Fibroblast of peridontal ligament (primary cell): ENCODE measurements at regions not wholly inside any gene's neighbourhood (a gene's known extent, or its start where the extent isn't known, plus 50 kb on each side); places are given as distances from the start of the nearest gene placed in this dataset.
"Not testable (repeated sequence)": the region's sequence is repeated elsewhere in the genome, so short reads cannot be mapped to it uniquely, and the experiment has no call there.

ENCODE experiments used
- DNase-seq: peaks from one replicate; pipeline ENCODE4 v3.0.0-alpha.2; 2010; ENCODE audit errors: extremely low read depth

GRCh38 chr11:37511425-37511933 is 913.4 kb upstream of the RAG2 start:
- DNase-seq = peak; percentile 58

- no peak for DNase-seq
Observed at GRCh38 chr11:37509506-37509905, 911.5 kb upstream of the RAG2 start.

- DNase-seq = peak; percentile 45
Observed at GRCh38 chr11:37506531-37506930, 908.5 kb upstream of the RAG2 start.

- no peak for DNase-seq
Observed at GRCh38 chr11:37505406-37505805, 907.4 kb upstream of the RAG2 start.

GRCh38 chr11:37504921-37505320 is 906.9 kb upstream of the RAG2 start:
- peak; percentile 78 for DNase-seq

GRCh38 chr11:37504060-37504611 is 906.1 kb upstream of the RAG2 start:
- peak; percentile 72 for DNase-seq

- DNase-seq = no peak
Observed at GRCh38 chr11:37503411-37504059, 905.5 kb upstream of the RAG2 start.

GRCh38 chr11:37502202-37502601 is 904.2 kb upstream of the RAG2 start:
- peak; percentile 36 for DNase-seq

GRCh38 chr11:37500425-37500824 is 902.4 kb upstream of the RAG2 start:
- no peak for DNase-seq

GRCh38 chr11:37497326-37497725 is 899.3 kb upstream of the RAG2 start:
- DNase-seq = no peak

GRCh38 chr11:37496201-37496600 is 898.2 kb upstream of the RAG2 start:
- no peak for DNase-seq

GRCh38 chr11:37484298-37484697 is 886.3 kb upstream of the RAG2 start:
- DNase-seq = no peak

- DNase-seq = no peak
Observed at GRCh38 chr11:37483761-37484160, 885.7 kb upstream of the RAG2 start.

- DNase-seq = no peak
Observed at GRCh38 chr11:37474889-37475288, 876.9 kb upstream of the RAG2 start.

- DNase-seq = no peak
Observed at GRCh38 chr11:37468344-37468743, 870.3 kb upstream of the RAG2 start.

- no peak for DNase-seq
Observed at GRCh38 chr11:37465221-37465620, 867.2 kb upstream of the RAG2 start.

- DNase-seq = no peak
Observed at GRCh38 chr11:37459456-37459855, 861.4 kb upstream of the RAG2 start.

GRCh38 chr11:37456746-37457145 is 858.7 kb upstream of the RAG2 start:
- no peak for DNase-seq

GRCh38 chr11:37451903-37452302 is 853.9 kb upstream of the RAG2 start:
- DNase-seq = no peak

GRCh38 chr11:37450613-37451012 is 852.6 kb upstream of the RAG2 start:
- peak; percentile 3 for DNase-seq

- DNase-seq = peak; percentile 72
Observed at GRCh38 chr11:37449146-37449545, 851.1 kb upstream of the RAG2 start.

- no peak for DNase-seq
Observed at GRCh38 chr11:37442576-37442975, 844.5 kb upstream of the RAG2 start.

GRCh38 chr11:37431633-37432230 is 833.7 kb upstream of the RAG2 start:
- not testable (repeated sequence) for DNase-seq
